Left hindlimb (tissue), 1 donor: ENCODE measurements at regions not wholly inside any gene's neighbourhood (a gene's known extent, or its start where the extent isn't known, plus 50 kb on each side); places are given as distances from the start of the nearest gene placed in this dataset.

ENCODE experiments used
- DNase-seq: peaks from one replicate; pipeline ENCODE4 v3.0.0-alpha.2; 2018

- no peak for DNase-seq
Measured at GRCh38 chr20:22368235-22368634, 216.1 kb downstream of the FOXA2 start.

GRCh38 chr20:22366631-22367030 lies 217.7 kb downstream of the FOXA2 start:
- DNase-seq, result no peak

GRCh38 chr20:22354647-22355046 lies 229.7 kb downstream of the FOXA2 start:
- no peak for DNase-seq

GRCh38 chr20:22353586-22353985 lies 230.8 kb downstream of the FOXA2 start:
- no peak for DNase-seq

- no peak for DNase-seq
Measured at GRCh38 chr20:22352019-22352418, 232.4 kb downstream of the FOXA2 start.

GRCh38 chr20:22350624-22351023 lies 233.7 kb downstream of the FOXA2 start:
- DNase-seq, result no peak

GRCh38 chr20:22348010-22348409 lies 236.4 kb downstream of the FOXA2 start:
- no peak for DNase-seq

GRCh38 chr20:22346716-22347115 lies 237.7 kb downstream of the FOXA2 start:
- DNase-seq, result no peak

GRCh38 chr20:22343612-22344011 lies 240.8 kb downstream of the FOXA2 start:
- no peak for DNase-seq

GRCh38 chr20:22342410-22342809 lies 242.0 kb downstream of the FOXA2 start:
- DNase-seq, result no peak

- no peak for DNase-seq
Measured at GRCh38 chr20:22341508-22341907, 242.9 kb downstream of the FOXA2 start.

GRCh38 chr20:22339946-22340345 lies 244.4 kb downstream of the FOXA2 start:
- no peak for DNase-seq

- peak; percentile 40 for DNase-seq
Measured at GRCh38 chr20:22339091-22339881, 245.1 kb downstream of the FOXA2 start.

GRCh38 chr20:22338140-22338708 lies 246.1 kb downstream of the FOXA2 start:
- no peak for DNase-seq

- no peak for DNase-seq
Measured at GRCh38 chr20:22335210-22335609, 249.2 kb downstream of the FOXA2 start.

GRCh38 chr20:22333885-22334545 lies 250.4 kb downstream of the FOXA2 start:
- peak; percentile 54 for DNase-seq

GRCh38 chr20:22324505-22324904 lies 259.9 kb downstream of the FOXA2 start:
- DNase-seq, result no peak

GRCh38 chr20:22322513-22322912 lies 261.9 kb downstream of the FOXA2 start:
- DNase-seq, result no peak

GRCh38 chr20:22321191-22321590 lies 263.2 kb downstream of the FOXA2 start:
- DNase-seq, result no peak

GRCh38 chr20:22320245-22320915 lies 264.0 kb downstream of the FOXA2 start:
- no peak for DNase-seq

GRCh38 chr20:22315771-22316170 lies 268.6 kb downstream of the FOXA2 start:
- no peak for DNase-seq

GRCh38 chr20:22315073-22315472 lies 269.3 kb downstream of the FOXA2 start:
- DNase-seq, result no peak

GRCh38 chr20:22312744-22313346 lies 271.5 kb downstream of the FOXA2 start:
- DNase-seq, result peak; percentile 49
